ENCODE measurements at regions not wholly inside any gene's neighbourhood (a gene's known extent, or its start where the extent isn't known, plus 50 kb on each side); places are given as distances from the start of the nearest gene placed in this dataset.

DNA sequence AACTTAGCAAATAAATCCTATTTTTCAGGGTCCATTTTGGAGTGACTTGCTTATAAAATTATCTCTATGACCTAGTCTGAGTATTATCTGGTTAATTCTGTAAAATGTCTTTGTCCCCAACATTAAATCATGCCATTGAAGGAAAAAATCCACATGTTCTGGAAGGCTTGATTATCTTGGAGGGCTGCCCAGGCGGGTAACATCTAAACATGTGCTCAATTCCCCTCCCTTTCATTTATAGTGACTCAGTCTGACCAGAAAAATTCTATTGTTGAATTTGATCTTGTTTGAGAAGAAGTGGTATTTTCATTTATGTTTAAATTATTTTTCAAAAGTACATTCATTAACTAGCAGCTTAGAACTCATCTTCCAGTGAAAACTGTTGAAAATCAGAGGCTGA, 55.4 kb upstream of the SLC10A7 start:
- peak; percentile 25 for DNase-seq

GRCh38 chr4:146582864-146583263, 55.8 kb upstream of the POU4F2 start:
- peak; percentile 5 for DNase-seq

DNA sequence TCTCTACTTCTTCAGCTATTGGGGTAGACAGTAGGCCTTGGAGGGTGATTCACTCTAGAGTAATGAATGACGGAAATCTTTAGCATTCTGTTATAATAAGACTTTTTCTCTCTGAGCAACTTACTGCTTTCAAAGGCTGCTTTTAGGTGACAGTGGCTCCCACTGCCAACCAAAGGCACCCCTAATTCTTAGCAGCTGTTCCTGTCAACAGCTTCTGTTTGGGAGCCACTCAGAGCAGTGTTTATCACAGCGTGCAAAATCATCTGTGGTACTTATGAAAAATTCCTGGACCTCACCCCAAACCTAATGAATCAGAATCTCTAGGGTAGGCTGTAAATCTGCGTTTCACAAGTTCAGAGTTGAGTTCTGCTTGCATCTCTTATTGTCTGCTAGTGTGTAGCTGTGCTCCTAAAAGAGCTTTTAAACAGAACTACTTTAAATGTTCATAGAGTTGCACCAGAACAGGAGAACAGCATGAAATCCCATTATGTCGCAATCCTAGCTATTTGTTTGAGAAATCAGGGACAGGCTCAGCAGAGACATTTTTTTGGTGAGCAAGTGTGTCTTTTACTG, 52.8 kb upstream of the POU4F2 start:
- peak; percentile 71 for DNase-seq

Data from EL (cell line).